Stimulated activated CD8-positive, alpha-beta memory T cell treated with anti-CD3 and anti-CD28 coated beads, Interleukin-4, amount 100 ng/mL, for 48 hours (primary cell): ENCODE measurements at regions not wholly inside any gene's neighbourhood (a gene's known extent, or its start where the extent isn't known, plus 50 kb on each side); places are given as distances from the start of the nearest gene placed in this dataset.
"Not testable (repeated sequence)": the region's sequence is repeated elsewhere in the genome, so short reads cannot be mapped to it uniquely, and the experiment has no call there.

Experiments used
- DNase-seq: peaks from one replicate; pipeline ENCODE4 v3.0.0-alpha.2; 2020

DNA sequence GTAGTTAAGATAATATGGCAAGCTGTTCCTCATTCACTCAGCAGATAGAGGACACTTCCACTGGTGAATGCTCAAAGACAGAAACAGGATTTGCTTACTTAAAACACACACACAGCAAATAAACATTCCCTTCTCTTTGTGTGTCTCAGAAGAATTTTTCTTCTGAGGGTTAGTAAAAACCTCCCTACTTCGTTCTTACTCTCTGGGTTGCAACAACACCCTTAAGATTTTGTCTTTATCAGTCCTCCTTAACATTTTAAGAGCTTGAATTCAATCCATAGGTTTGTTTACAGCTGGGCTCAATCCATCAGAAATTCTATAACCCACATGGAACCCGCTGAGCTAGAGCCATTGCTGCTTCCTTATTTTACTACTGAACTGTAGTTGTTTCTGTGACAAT, 237.4 kb upstream of the PIK3R1 start:
- no peak for DNase-seq

DNA sequence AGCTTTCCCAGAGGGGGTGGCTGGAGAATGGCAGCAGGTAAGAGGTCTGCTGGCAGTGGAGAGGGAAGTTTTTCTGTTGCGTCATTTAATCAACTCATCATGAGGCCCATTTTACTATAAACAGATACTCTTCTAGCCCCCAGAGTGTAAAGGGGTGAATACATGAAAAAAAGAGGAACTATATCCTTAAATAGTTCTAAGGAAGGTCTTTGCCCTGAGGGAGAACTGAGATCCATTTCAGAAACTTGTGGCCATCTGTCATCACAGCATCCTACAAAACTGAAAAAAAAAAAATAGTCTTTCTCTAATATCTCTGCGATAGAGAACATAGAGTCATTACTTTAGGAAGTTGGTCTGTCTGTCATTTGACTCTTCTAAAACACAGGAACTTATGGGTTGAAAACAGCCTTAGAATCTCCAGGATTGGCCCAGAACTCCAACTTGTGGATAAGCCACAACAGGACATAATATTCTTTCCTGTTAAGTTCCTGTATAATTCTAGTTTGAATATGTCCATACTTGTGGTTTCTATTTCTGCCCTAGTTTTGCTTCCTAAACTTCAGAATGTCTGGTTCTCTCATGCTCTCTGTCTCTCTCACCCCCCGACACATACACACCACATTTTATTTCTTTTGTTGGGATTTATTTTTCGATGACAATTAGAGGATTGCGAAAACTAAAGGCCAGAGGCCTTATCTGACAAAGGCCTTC, 238.5 kb upstream of the PIK3R1 start:
- DNase-seq, result no peak

DNA sequence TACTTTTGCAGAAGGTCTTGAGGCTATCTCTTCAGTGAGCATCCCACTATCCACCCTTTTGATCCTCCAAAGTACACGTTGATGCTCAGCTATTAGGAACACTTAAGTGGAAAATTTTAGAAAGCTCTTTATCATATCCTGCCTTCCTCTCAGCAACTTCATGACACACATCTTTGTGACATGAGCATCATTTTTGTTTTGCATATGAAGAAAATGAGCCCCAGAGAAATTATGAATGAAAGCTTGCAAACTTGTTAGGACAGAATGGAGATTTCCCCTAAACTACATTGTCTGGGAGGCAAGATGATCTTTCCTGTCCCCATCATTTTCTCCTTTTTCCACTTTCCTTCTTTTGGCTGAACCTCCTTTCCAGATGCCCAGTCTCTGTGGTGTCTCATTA, 239.4 kb upstream of the PIK3R1 start:
- DNase-seq, result no peak

DNA sequence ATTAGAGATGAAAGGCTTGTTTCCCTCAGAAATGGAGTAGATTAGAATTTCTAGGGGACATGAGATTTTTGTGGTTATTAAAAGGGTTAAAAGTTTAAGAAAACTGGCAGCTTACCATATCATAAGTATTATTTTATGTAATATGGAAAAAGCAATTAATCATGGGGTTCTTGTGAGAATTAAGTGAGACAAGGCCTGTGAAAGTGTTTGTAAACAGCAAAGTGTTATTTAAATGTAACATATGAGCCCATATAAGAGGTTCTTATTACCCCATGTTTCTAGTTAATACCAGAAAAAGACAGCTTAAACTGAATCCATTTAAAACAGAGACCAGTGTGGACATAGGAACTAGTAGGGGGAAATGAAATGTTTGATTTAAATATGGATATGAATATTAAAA, 241.1 kb upstream of the PIK3R1 start:
- DNase-seq, result no peak

DNA sequence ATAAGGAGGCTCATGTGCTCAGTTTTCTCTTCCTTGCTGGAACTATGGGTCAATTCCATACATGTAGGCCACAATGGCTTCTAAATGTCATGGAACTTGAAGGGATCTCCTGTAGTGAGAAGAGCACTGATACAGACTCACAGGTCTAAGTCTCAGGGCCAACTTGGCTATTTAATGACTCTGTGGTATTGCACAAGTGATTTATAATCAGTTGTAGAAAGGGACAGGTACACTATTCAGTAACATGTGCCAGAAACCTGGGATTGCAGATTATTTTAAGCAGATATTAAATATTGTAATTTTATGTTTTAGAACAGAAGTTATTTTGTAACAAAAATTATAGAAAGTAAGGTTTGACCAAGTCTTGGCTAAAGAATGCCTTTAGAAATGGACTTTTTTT, 241.5 kb upstream of the PIK3R1 start:
- no peak for DNase-seq

DNA sequence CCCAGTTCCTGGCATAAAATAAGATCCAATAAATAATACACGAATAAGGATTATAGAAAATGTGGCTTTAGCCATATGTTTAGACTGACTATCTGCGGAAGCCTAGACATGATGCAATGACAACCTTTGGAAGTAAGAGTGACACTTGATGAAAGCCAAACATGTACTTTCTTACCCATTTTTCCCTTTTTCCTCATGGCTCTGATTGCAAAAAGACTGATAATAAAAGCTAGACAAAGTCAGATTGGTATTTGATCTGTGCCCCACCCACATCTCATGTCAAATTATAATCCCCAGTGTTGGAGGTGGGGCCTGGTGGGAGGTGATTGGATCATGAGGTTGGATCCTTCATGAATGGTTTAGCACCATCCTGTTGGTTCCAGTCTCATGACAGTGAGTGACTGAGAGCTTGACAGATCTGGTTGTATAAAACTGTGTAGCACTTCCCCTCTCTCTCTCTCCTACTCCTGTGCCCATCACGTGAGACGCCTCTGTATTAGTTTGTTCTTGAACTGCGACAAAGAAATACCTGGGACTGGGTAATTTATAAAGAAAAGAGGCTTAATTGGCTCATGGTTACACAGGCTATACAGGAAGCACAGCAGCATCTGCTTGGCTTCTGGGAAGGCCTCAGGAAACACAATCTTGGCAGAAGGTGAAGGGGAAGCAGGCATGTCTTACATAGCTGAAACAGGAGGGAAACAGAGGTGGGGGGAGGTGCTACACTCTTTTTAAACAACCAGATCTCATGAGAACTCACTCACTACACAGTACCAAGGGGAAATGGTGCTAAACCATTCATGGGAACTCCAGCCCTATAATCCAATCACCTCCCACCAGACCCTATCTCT, 243.4 kb upstream of the PIK3R1 start:
- DNase-seq, result no peak

DNA sequence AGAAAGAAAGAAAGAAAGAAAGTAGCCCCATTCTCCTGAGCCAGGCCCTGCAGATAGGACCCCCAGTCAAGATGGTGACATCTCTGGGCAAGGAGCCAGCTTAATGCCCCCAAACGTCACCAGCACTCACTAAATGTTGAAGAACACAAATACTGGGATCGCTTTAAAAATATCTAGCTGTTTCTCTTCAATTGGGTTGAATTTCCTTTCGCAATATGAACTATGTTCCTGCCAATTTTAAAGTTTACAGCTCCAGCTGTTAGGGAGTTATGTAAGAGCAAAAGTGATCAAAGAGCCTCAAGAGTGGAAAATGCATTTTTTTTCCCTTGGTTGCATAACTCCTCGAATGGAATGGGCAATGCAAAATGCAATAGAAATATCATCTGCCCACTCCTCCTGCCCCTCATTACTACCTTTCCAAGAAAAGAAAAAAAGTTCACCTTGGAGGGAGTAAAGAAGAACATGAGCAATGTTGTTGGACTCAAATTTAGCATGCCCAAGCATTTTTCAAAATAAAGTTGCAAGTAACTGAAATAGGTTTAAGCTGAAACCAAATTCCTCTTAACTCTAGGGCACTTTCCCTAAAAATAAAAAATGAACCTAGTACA, 244.2 kb upstream of the PIK3R1 start:
- DNase-seq, result no peak

DNA sequence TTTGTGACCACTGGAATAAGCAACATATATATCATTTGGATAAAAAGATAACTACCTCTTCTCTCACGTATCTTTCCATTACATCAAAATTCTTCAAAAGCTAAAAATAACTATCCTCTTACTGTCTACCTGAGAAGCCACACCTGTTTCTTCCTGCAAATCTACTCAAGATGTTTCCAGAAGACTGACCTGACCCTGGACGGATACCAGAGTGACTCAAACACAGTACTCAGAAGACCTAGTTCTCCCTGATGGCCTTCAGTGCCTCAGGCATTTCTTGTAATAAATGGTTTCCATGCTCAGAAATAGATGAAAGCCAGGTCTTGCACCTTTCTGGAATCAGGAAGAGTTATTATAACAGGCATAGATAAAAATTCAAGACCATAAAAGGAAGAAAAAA, 245.9 kb upstream of the PIK3R1 start:
- no peak for DNase-seq

DNA sequence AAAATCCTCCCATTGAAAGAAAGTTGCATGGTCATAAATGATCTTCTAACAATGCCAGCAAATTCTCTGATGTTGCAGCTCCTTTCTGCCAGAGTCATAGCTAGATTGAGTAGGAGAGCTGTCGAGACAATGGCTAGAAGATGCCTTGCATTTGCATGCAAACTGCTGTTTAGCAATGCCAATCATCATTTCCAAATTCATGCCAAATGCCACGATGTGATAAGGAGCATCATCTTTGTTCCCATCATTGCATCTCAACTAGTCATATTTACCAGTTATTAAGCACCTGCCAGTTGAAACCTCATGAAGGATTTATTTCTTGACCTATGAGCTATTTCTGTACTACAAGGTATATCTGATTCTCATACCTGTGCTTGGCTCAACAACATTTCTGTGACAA, 246.4 kb upstream of the PIK3R1 start:
- DNase-seq, result no peak

DNA sequence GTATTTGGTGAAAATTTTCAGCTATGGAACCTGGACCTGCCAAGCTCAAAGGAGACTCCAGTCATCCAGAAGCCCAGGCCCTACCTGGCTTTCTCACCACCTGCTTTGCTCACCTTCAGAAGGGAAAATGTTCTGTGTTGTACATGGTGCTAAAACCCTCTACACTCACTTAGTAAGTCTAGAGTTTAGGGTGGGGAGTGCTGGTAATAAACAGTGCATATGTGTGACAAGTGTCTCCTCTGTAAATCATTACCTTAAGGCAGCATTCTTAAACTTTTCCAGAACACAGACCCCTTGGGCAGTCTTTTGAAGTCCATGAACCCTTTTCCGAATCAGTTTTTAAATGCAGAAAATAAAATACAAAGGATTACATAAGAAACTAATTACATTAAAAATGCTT, 248.8 kb upstream of the PIK3R1 start:
- DNase-seq, result no peak

DNA sequence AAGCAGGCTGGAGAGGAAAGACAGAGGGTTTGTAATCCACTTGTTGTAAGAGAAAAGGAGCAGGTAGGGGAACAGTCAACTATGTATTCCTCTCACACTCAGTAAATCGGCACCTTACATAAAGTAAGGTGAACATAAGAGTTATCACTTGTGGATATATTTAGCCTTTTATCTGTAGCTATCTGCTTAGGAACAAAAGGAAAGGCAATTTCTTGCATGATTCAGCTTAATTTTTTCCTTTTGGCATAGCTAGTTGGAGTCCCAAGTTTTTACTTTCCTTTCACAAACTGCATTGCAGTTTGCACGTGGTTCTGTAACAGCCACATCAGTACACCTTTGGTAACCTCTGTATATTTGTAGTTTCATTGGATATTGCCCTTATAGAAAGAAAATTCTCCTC, 250.9 kb upstream of the PIK3R1 start:
- no peak for DNase-seq

DNA sequence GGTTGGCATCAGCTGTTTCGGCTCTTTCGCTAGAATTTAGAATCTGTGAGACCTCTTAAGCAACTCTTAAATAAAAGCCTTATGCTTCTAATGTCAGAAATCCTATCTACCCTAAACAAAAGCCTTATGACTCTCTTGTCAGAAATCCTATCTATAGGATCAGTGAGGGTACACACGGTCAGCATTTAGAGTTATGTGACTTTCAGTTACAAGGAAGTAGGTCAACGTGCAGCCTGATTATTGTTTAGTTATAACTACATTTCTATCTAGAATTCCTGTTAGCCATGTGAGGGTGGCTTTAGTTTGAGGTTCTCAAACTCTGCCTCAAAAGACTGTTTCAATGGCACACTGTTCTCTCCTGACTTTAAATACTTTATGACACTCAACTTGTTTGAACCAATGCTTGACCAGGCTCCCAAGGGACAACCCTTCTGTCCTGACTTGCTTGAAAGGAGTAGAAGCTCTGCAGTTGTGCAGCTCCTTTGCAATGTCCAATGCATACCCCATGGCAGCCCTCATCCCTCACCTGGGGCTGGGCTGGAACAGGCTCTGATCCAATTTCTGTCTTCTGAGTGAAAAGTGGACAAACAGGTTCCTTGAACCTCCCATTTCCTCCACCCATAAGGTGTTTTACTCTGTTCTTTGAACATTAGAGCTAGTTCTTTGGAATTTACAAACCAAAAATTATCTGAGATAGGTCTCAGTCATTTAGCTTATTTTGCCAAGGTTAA, 251.6 kb upstream of the PIK3R1 start:
- no peak for DNase-seq

DNA sequence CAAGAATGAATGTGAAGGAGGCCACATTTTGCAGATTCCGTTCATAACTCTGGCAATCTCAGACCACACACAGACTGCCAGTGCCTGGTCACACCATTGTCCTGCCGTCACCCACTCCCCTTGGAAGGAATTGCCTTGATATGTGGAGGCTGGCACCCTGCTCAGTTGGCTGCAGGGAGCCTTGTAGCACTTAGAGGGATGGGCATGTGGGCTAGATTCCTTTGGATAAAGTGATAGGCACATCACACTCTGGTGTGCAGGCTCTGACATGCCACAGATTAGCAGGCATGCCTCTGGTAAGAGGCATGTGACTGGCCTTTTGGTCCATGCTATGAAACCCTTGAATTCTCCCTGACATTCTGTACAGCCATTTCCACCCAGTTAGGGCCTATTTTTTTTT, 254.6 kb upstream of the PIK3R1 start:
- DNase-seq, result no peak

DNA sequence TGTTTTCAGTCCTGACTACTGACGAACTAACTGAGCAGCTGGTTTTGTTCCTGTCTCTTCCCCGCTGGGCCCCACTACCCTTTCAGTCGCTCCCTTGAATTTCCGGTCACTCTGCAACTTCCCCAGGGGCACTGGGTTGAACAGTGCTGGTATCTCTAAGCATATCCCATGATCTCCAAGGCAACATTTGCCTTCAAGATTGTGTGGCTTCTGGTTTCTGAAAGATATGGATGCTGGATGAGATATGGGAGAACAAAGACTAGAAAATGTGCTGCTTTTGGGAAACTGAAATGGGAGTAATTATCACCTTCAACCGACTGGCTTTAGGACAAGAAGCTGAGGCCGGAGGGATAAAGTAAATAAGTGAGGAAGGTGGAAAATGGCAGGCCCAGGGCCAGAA, 258.2 kb upstream of the PIK3R1 start:
- no peak for DNase-seq

DNA sequence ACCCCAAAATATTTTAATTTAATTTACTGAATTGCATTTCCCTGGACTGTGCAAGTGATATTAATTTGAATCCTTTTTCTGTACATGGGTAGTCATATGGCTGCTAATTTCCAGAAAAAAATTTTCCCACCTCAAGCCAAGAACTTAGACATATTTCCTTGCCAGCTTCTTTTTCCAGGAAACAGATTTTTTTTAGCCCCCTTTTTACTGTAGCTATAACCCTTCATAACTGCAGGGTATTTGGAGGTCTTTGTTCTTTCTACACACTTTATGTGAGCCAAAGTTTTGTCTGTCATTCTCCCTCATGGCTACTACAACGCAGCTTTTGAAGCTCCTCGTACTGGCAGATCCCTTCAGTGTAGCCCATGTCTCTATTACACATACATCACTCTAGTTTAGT, 261.2 kb upstream of the PIK3R1 start:
- no peak for DNase-seq

DNA sequence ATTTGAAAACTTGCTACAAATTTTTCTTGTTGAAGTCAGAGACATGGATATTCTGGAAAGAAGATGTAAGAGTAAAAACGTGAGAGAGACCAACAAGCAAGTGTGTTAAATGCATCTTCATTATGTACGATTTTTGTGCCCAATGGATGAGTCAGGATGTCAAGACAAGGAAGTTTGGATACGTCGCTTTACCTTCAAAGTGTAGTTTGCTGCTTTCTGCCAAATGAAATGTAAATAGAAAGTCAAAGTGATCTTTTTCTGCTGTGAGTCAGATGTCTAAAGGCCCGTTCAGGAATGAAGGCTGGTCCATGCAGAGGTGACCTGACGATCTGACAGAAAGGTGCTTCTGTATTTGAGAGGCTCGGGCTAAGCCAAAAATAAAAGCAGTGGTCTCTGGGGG, 273.1 kb upstream of the PIK3R1 start:
- no peak for DNase-seq

DNA sequence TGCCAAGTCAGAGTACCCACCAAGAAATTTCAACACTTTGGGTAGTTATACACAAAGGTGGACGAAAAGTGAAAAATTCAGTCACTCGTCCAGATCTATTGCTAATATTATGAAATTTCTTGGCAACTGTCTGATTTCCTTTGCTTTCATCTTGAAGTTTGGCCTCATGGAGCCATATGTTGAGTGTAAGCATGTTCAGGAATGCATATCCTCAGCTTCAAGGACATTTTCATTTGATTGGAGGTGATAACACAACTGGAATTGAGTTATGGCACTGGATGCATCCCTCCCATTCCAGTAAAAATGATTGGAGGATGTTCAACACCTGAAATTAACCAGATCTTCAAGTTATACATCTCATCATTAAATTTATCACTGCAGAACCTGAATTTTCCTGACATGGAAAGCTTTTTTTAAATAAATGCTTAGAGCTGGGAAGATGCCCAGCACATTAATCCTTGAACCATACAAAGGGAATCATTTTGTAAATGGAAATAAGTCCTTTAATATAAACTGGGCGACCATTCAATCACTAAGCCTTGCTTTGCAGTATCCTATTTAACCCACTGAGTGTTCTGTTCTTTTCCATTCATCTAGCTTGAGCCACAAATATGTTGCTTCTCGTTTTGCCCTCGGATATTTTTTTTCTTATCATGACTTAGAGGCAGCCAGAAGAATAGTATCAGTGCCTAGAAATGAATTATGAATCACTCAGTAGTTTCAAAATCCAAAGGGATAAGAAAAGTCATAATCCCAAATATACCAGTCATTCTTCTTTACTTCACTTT, 273.7 kb upstream of the PIK3R1 start:
- no peak for DNase-seq

DNA sequence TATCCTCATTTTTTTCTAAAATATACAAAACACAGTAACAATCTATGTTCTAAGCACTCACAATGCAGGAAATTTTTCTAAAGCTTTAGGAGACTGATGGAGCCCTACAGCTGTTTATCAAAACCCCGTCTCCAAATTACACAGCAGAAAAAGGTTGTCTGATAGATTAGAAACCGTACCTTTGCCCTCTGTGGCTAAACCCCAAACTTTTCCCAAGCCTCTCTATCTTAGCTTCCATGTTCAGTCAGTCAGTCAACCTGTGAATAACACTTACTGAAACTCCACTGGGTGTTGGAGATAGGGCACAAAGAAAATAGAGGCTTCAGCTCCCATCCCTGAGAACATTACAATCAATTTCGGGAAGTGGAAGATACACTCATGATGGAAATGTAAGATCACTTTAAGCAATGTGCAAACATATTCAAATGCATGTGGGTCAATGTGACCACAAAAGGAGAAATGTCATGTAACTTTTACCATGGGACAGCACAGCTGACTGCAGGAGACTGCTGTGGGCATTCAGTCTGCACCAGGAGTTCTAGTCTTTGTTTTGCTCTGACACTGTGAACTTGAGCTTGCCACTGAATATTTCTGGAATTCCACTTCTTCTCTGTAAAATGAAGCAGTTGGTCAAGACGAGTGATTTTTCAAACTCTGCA, 279.5 kb upstream of the PIK3R1 start:
- DNase-seq, result no peak

DNA sequence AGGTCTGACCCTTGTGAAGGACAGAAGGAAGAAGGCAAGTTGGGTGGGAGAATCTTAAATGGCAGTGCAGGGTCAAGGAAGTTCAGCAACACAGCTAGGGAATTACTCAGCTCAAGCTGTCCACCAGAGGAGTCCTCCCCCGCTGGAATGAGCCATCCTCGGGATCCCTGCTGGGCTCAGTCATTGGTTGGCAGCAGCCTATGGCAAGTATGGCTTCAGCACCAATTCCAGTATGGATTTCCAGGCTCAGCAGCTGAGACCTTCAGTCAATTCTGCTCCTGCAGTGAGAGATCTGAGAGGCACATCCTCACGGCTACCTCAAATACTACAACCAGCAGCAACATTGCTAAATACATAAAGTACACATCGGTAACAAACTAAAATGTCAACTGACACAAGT, 280.6 kb upstream of the PIK3R1 start:
- DNase-seq, result no peak

DNA sequence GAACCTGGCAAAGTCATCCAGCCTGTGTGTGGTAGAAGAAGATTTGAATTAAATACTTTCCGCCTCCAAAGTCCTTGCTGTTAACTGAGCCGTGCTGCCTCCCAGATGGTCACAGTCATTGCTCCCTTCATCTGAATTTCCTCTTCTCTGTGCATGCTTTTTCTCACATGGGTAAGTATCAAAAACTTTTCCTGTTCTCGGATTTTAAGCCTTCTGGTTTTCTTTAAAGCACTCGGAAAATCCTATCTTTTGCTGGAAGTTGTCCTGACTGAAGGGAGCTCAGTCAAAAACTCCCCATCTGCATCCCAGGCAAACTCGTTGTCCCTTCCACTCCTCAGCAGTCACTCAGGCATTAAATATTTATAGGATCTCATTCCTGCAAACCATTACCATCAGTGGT, 290.0 kb upstream of the PIK3R1 start:
- no peak for DNase-seq

DNA sequence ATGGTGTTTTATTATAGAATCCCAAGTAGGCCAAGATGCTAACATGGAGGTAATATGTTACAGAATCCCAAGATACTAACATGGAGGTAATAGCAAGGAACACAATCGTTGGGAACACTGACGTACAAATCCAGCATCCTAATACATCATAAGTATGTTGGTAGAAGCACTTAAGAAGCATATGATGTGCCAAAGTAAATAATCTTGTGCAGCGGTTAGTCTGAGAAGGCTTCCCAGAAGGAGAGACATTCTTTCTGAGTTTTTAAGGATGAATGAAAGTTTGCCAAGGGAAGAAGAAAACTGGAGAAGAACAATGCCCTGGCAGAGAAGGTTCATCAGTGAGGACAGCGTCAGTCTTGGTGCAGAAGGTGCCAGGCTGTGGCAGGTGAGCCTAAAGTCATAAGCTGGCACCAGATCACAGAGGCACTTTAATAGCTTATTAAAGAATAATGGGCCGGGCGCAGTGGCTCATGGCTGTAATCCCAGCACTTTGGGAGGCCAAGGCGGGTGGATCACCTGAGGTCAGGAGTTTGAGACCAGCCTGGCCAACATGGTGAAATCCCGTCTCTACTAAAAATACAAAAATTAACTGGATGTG, 294.5 kb upstream of the PIK3R1 start:
- DNase-seq, result no peak

DNA sequence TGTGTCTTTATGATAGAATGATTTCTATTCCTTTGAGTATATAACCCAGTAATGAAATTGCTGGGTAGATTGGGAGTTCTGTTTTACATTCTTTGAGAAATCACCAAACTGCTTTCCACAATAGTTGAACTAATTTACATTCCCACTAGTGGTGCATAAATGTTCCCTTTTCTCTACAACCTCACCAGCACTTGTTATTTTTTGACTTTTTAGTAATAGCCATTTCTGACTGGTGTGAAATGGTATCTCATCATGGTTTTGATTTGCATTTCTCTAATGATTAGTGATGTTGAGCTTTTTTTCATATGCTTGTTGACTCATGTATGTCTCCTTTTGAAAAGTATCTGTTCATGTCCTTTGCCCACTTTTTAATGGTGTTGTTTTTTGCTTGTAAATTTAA, 296.0 kb upstream of the PIK3R1 start:
- DNase-seq, result not testable (repeated sequence)
